ENCODE measurements at regions not wholly inside any gene's neighbourhood (a gene's known extent, or its start where the extent isn't known, plus 50 kb on each side); places are given as distances from the start of the nearest gene placed in this dataset.

DNA sequence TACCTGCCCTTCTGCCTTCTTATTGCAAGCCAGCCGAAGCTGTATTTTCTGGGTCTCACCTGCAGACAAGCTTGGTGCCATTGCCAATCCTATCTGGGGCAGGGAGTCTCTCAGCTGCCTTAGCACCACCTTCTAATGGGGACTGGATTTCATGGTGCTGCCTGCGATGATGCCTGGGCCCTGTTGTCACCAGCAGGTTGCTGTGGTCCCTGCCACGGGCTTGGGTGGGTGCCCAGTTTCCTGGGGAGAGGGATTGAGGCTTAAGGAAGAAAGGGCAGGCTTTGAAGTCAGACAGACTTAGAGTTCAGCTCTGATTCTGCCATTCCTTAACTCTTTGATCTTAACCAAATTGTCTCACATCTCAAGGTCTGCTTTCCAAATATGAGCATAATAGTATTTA lies 87.4 kb upstream of the CD96 start:
- no peak overlapping the region for H3K4me3 ChIP-seq
- no peak for DNase-seq
- H3K27ac ChIP-seq: no peak overlapping the region
- H3K36me3 ChIP-seq (ENCODE audit: insufficient read depth in 1 of 2, low read depth in 1 of 2): no peaks in the 10 kb centered on the region
- ATAC-seq: no peak
- intact Hi-C loops (cut with DNase I): no loop called here
- TF ChIP-seq CTCF (IDR thresholded peaks at IDR 0.05): no peak
- 60 to 69% (median 62%) methylated on average over 3 of the region's 3 CpGs for WGBS, 3 donors
- no peaks in the 10 kb centered on the region for H3K4me1 ChIP-seq
- no peaks in the 10 kb centered on the region for H3K9me3 ChIP-seq
- H3K27me3 ChIP-seq (ENCODE audit: insufficient read depth in 3 of 3, low read length in 2 of 3): no peaks in the 10 kb centered on the region

DNA sequence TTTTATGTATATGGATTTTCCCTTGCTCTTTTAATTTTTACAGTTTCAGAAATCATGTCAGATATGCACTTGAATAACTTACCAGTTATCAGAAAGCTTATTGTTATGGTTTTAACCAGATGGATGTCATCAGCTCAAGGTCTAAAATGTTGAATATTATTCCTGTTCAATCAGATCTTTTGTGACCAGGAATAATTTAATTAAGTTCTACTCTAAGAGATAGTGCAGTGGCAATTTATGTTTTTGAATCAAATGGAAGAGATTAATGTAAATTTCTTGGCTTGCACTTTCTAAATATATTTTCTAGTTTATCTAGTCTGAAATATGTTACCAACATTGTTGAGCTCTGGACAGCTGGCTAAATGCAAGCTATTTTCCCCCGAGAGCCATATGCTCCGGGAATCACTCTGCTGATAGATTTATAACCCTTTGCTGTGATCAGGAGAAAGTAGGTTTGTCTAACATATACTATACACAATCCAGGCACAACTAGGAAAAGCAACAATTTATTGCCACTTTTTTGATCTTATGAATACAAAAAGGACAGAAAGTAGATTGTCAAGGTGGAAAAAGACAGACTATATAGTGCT lies 76.8 kb upstream of the CD96 start:
- H3K4me1 ChIP-seq: no peaks in the 10 kb centered on the region
- H3K27me3 ChIP-seq (ENCODE audit: insufficient read depth in 3 of 3, low read length in 2 of 3): no peaks in the 10 kb centered on the region
- no peak for DNase-seq
- H3K36me3 ChIP-seq (ENCODE audit: insufficient read depth in 1 of 2, low read depth in 1 of 2): no peaks in the 10 kb centered on the region
- 5 to 12% (median 9%) methylated on average over 2 of the region's 2 CpGs for WGBS, 3 donors
- H3K4me3 ChIP-seq: no peak overlapping the region
- TF ChIP-seq CTCF (IDR thresholded peaks at IDR 0.05): no peak
- intact Hi-C loops (cut with DNase I): no loop called here
- no peak overlapping the region for H3K27ac ChIP-seq
- H3K9me3 ChIP-seq: no peaks in the 10 kb centered on the region
- no peak for ATAC-seq

DNA sequence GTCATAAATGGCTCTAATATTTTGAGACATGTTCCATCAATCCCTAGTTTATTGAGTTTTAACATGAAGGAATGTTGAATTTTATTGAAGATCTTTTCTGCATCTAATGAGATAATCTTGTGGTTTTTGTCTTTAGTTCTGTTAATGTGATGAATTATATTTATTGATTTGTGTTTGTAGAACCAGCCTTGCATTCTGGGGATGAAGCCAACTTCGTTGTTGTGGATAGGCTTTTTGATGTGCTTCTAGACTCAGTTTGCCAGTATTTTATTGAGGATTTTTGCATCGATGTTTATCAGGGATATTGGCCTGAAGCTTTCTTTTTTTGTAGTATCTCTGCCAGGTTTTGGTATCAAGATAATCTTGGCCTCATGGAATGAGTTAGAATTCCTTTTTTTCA lies 72.0 kb upstream of the CD96 start:
- TF ChIP-seq CTCF (IDR thresholded peaks at IDR 0.05): no peak
- Histone ChIP-seq H3K36me3 (ENCODE audit: insufficient read depth in 1 of 2, low read depth in 1 of 2) (peaks cover 0 to 2% of the 10 kb centered on the region in 2 donors), H3K9me3 (no peaks in the 10 kb centered on the region), H3K27ac (no peak overlapping the region), H3K4me3 (no peak overlapping the region), H3K27me3 (ENCODE audit: insufficient read depth in 3 of 3, low read length in 2 of 3) (no peaks in the 10 kb centered on the region), H3K4me1 (no peaks in the 10 kb centered on the region)
- ATAC-seq (no peak), DNase-seq (no peak)
- intact Hi-C loops (cut with DNase I): no loop called here
- WGBS, 3 donors: 78 to 81% (median 78%) methylated on average over 2 of the region's 2 CpGs

- H3K4me1 ChIP-seq: no peaks in the 10 kb centered on the region
- WGBS, 3 donors: 61 to 85% (median 70%) methylated on average over 2 of the region's 2 CpGs
- no peak for TF ChIP-seq CTCF (IDR thresholded peaks at IDR 0.05)
- intact Hi-C loops (cut with DNase I): no loop called here
- peaks cover 0 to 2% of the 10 kb centered on the region in 2 donors for H3K36me3 ChIP-seq (ENCODE audit: insufficient read depth in 1 of 2, low read depth in 1 of 2)
- no peak overlapping the region for H3K27ac ChIP-seq
- DNase-seq (no peak), ATAC-seq (no peak)
- no peaks in the 10 kb centered on the region for H3K9me3 ChIP-seq
- H3K27me3 ChIP-seq (ENCODE audit: insufficient read depth in 3 of 3, low read length in 2 of 3): no peaks in the 10 kb centered on the region
- H3K4me3 ChIP-seq: no peak overlapping the region
Measured at GRCh38 chr3:111471831-111472230, 70.2 kb upstream of the CD96 start.

DNA sequence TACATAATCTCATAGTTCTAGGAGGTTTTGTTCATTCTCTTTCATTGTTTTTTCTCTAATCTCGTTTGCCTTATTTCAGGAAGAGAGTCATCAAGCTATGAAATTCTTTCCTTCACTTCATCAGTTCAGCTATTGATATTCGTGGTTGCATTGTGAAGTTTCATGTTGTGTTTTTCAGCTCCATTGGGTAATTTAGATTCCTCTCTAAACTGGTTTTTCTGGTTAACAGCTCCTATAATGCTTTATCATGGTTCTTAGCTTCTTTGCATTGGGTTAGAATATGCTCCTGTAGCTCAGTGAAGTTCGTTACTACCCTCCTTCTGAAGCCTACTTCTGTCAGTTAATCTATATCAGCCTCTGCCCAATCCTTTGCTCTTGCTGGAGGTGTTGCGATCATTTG lies 69.4 kb upstream of the CD96 start:
- no peak overlapping the region for H3K27ac ChIP-seq
- no peak overlapping the region for H3K4me3 ChIP-seq
- H3K27me3 ChIP-seq (ENCODE audit: insufficient read depth in 3 of 3, low read length in 2 of 3): no peaks in the 10 kb centered on the region
- TF ChIP-seq CTCF (IDR thresholded peaks at IDR 0.05): no peak
- DNase-seq (no peak), ATAC-seq (no peak)
- peaks cover 0 to 2% of the 10 kb centered on the region in 2 donors for H3K36me3 ChIP-seq (ENCODE audit: insufficient read depth in 1 of 2, low read depth in 1 of 2)
- no peaks in the 10 kb centered on the region for H3K4me1 ChIP-seq
- no peaks in the 10 kb centered on the region for H3K9me3 ChIP-seq
- WGBS, 3 donors: 67 to 79% (median 77%) methylated on average over 4 of the region's 4 CpGs
- intact Hi-C loops (cut with DNase I): no loop called here
